ENCODE measurements at regions not wholly inside any gene's neighbourhood (a gene's known extent, or its start where the extent isn't known, plus 50 kb on each side); places are given as distances from the start of the nearest gene placed in this dataset.

DNA sequence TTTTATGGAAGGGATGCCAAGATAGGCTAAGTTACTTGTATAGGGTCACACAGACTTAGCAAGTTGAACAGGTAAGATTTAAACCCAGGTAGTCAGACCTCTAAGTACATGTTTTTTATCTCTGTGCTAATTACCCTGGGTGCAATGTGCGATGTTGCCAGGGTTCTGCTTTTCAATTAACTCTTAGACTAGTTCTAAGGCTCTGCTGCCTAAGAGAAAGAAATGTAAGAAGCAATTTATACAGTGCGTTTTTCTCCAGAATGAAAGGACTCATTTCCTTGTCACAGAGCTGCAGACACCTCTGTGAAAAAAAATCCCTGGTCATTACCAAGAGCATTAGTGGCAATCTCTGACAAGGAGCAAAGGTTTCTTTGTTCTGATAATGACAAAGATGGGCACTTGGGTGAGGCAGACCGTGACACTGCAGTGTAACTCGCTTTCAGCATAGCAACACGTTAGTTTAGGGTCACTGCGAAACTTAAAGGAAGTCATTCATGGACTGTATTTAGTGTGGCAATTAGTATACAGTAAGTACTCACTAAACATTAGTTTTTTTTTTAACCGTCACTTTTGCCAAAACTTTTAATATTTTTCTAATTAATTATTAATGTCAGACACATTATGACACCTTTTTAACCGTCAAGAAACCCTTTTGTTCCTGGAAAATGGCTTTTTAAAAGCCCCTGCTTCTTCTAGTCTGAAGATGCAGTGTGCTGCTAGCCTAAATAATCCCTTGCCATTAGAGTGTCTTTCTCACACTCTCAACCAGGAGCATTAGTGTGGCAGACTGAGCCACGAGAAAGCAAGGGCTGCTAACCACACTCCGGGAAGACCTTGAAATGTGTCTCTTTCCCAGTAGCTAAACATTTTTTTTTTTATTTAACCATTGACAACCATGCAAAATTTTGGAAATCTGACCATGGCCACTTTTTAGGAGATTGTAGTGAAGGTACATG, 520.0 kb upstream of the C9orf72 start (continued):
- no peak for TF ChIP-seq TAF1 (IDR thresholded peaks at IDR 0.05; ENCODE audit: low read depth, low read length)
- no peak for TF ChIP-seq CTCF (IDR thresholded peaks at IDR 0.05; ENCODE audit: control extremely low read depth in 1 of 3, insufficient read depth in 1 of 3, low read depth in 1 of 3, low read length in 3 of 3)
- no peak for TF ChIP-seq CHD2 (IDR thresholded peaks at IDR 0.05; ENCODE audit: low read length)
- no peak for TF ChIP-seq SP2 (IDR thresholded peaks at IDR 0.05; ENCODE audit: low read length)
- TF ChIP-seq POLR2AphosphoS5 (IDR thresholded peaks at IDR 0.05; ENCODE audit: low read depth, low read length): no peak
- no peak for TF ChIP-seq SP4 (IDR thresholded peaks at IDR 0.05; ENCODE audit: low read length)
- TF ChIP-seq SIX5 (IDR thresholded peaks at IDR 0.05; ENCODE audit: low read depth, low read length): no peak
- TF ChIP-seq CEBPB (IDR thresholded peaks at IDR 0.05; ENCODE audit: low read depth, low read length): no peak
- no peak for TF ChIP-seq HDAC6 (IDR thresholded peaks at IDR 0.05; ENCODE audit: low read depth, low read length)
- no peak for TF ChIP-seq RNF2 (IDR thresholded peaks at IDR 0.05; ENCODE audit: borderline replicate concordance, low read depth, low read length, missing control alignments, poor library complexity, severe bottlenecking)
